GM21381 (cell line): ENCODE measurements at regions not wholly inside any gene's neighbourhood (a gene's known extent, or its start where the extent isn't known, plus 50 kb on each side); places are given as distances from the start of the nearest gene placed in this dataset.
A peak's percentile ranks its signal among the peaks of the same experiment; 100 is the strongest.

Experiments used
- ATAC-seq: cut with Tn5 transposase; IDR thresholded peaks from one replicate; pipeline ENCODE4 v1.9.1; 2021; ENCODE audit warnings: mild to moderate bottlenecking, moderate library complexity; ENCODE audit not compliant: unreplicated experiment

DNA sequence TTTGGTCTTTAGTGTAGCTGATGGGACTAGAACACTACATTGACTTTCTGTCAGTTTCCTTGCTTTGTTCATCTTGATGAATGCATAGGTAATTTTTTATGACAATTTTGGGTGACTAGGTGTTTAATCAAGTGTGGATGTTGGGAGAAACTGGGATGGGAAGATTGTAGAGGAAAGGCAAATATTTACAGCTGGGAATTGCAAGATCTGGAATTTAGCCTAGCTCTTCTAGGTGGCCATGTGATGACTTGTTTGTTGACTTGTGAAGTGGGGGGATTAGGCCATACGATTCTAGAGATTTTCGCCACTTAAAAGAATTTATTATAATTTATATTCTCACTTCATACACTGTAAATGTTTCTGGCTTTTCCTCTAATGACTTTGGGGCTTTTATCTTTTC lies 480.3 kb upstream of the GOT2 start:
- no peak for ATAC-seq

DNA sequence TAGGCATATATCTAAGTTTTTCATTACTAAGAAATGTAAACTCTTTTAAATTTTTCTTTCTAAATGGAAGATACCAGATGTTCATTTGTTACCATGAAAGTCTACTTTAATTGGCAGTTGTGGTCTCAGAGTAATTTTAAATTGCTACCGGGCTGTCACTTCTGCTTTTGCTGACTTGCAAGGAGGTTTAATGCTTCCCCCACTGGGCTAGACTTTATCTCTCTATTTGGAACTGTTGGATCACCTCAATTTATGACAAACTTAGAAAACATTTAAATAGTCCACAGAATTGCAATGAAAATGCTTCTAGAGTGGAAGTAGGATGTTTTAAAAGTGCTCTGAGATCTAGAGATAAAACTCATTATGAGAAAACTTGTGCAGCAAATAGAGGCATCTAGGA lies 479.8 kb upstream of the GOT2 start:
- no peak for ATAC-seq

DNA sequence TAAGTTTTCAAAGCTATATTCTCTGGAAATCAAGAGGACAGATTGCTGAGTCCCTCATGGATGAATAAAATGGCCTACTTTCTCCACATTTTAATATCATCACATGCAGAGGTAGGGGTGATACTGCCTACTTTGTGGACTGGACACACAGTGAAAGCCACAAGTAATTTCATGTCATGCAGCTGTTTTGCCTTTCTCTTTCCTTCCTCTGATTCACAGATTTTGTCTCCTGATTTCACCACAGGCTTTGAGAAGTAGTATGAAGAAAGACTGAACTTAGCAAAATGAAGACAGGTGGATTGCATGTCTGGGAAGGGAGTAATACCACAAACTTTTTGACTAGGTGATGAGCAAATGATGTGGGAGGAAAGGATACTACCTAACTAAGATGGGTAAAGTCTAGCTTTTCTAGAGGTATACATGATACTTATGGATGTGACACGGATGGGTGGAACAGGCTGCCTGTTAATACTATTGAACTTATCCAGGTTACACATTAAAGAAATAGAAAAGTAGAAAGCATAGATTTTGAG lies 478.4 kb upstream of the GOT2 start:
- no peak for ATAC-seq

DNA sequence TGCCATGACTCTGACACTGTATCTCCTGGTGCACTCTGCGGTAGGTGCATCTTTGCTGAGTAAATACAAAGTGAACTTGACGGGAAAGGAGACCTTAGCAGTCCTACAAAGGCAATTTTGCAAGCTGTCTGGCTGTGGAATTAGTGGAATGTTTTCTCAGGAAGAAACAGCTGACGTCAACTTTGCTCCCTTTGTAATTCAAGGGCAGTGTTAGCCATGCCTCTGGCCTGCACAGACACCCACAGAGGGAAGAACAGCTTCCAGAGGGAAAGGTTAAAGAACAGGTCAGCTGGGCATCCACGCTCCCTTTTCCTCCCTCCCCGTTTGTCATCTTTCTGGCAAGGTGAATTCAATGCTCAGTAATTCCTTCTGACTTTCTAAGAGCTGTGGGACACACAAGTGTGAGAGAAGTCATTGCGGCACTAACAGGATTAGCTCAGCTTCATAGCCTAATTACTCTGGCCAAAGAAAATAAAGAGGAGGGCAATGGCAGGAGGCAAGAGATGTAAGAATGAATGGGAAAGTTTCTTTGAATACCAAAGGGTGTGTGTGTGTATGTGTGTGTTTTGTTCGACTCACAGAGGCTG lies 476.9 kb upstream of the GOT2 start:
- ATAC-seq: no peak

DNA sequence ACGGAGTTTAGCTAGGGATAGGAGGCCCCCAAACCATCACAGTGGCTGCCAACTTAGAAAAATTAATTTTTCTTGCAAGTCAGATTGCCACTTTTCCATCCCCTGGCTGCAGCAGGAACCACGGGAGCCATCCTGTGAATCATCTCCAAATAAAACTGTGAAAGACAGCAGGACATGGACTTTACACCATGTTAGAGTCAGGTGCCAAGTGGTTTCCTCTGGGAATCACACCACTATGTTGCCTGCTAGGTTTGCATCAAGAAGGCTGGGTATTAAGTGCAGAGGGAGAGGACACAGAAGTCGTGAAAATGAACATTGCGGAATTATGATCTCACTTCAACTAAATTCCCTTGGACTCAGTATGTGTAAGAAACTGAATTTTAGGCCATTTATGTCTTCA lies 471.3 kb upstream of the GOT2 start:
- ATAC-seq: no peak

DNA sequence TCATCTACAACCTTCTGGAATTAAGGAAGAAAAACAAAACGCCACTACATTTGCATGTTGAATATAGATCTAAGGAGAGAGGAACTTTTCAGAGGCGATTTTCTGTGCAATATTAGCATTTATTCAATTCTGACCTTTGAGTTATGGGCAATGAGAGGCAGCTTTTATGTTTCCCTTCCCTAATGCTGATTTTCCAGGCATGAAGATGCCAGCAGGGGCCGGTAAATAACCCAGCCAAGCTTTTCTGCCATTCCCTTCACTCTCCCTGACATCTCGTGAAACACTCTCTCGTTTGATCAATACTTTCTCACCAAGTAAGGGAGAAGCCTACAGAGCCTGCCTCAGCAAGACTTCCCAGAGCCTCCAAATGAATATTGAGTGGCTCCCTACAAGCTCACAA lies 470.5 kb upstream of the GOT2 start:
- ATAC-seq: no peak

DNA sequence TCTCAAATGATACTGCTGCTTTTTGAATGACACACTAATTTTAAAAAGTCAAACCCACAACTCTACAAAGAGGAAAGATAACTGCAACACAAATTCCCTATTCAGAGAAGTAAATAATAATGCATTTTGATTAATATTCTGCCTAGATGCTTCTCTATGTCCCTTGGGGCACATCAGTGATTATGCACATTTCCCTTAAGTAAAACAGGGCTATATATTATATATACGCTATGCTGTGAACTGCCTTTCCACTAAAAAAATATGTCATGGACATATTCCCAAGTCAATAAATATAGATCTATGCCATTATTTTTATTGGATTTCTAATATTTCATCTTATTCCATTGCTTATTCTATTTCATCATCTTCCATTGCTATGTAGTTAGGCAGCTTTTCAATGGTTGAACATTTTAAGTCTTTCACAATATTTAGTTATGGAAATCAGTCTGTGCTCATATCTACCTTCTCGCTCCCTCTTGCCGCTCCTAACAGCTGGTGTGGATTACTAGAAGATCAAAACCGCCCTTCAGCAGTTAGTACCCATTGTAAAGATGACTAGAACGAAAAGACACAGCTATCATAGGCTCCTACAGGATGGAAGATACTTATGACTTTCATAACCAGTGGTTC lies 468.2 kb upstream of the GOT2 start:
- no peak for ATAC-seq

DNA sequence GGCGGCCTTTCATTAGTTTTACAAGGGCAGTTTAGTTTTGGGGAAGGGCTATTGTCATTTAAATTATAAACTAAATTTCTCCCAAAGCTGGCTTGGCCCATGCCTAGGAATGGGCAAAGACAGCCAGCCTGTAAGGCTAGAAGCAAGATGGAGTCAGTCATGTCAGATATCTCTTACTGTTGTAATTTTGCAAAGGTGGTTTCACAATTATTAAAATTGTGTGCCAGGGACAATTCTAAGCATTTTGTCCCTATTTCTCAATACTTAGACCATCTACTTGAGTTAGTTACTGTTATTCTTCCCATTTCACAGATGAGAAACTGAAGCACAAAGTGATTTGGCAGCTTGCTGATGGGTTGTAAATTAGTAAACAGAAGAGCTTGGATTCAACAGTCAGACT lies 467.7 kb upstream of the GOT2 start:
- no peak for ATAC-seq

DNA sequence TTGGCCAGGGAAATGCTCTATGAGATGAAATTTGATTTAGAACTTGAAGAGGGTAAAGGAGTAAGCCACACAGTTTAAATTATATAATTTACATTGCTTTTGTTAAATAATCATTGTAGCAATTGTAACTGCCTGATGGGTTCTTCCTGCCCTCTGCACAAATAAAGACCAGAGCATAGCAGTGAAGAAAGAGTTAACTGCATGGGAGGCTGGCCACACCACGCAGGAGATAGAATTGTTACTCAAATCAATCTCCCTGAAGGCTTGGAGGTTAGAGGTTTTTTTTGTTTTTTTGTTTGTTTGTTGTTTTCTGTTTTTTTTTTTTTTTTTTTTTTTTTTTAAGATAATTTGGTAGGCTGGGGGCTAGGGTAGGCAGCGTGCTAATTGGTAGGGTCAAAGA lies 467.0 kb upstream of the GOT2 start:
- ATAC-seq: no peak

DNA sequence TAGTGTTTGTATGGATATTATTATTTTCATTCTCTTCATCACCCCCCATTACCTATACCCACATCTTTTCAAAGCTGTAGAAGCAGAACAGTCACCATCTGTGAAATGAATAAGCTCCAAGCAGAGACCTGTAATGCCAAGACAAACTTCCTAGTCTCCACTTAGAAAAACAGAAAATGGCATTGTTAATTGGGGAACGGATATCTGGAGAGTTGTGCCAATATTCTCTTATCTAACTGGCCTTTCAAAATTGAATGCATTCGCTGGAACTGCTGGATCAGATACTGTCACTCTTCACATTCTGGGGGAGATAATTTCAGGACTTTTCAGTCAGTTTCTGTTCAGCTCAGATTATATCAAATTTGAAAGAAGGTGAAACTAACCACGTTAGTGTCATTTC lies 464.4 kb upstream of the GOT2 start:
- no peak for ATAC-seq

DNA sequence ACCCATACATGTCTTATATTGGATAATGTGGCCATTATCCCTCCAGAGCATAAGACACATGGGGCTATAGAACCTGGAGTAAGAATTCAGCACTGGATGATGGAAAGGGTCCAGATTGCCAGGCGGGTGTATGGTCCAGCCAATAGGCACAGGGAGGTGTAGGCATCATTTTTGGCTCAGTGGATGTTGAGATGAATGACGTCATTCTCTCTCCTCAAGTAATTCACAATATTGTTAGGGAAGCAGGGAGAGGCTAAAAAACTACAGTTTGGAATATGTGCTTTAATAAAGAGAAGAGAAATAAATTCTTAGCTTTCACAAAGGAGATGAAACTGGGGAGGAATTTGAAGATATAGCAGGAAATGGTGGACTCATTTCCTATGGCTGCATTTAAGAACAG lies 461.1 kb upstream of the GOT2 start:
- no peak for ATAC-seq

DNA sequence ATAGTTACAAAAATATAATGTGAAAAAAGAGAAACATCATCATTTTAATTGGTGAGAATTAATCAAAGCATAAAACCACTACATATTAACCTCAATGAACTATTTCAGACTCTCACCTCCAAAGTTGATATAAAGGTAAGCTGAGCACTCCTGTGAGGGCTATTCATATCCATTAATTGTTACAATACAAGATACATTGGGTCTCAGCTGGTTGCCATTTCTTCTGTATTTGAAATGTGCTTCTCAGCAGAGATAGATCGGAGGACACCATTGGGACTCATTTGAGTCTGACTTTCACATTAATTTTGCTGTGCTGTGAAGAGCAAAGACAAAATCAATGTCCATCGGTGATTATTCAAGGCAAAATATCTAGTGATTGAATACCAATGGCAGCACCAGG lies 459.5 kb upstream of the GOT2 start:
- ATAC-seq: no peak

DNA sequence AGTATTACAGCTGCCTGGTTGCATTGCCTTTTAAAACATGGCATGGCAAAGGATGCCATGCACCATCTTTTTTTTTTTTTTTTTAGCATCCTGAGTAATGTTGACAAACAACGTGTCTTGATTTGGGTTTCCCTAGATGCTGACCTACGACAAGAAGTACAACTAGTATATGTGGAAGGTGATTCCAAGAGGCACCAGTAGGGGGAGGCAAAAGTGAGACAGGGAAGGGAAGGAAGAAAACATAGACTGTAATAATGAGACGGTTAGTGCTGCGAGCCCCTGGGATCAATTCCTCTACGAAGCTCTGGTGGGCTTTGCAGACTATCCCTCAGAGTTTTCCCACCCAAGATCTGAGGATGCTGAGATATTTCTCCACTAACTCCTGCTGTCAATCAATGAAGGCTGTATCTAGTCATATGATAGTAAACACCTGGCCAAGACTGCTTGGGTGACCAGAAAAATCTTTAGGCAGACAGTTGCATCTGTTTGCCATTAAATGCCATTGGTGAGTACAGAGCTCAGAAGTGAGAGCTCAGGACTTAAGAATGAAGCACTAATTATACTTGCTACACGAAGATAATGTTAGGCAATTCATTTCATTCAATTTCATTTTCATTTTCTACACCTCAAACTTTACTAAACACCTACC lies 458.6 kb upstream of the GOT2 start:
- ATAC-seq: peak; percentile 70

DNA sequence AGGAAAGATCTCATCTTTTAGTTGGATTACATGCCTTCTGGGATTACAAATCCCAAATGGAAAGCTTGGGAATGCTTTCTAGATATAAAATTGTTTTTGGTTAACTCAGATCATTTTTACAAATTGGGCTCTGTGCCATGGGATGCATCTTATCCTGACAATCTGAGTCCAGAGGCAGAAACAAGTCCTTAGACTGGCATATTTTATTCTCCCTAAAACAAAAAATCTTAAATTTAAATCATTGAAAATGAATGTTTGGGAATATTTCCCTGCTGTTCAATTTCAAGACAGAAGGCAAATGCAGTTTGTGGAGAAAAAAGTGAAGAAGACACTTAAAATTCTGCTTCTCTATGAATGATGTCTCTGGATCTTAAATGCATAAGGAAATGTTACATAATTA lies 456.6 kb upstream of the GOT2 start:
- no peak for ATAC-seq

DNA sequence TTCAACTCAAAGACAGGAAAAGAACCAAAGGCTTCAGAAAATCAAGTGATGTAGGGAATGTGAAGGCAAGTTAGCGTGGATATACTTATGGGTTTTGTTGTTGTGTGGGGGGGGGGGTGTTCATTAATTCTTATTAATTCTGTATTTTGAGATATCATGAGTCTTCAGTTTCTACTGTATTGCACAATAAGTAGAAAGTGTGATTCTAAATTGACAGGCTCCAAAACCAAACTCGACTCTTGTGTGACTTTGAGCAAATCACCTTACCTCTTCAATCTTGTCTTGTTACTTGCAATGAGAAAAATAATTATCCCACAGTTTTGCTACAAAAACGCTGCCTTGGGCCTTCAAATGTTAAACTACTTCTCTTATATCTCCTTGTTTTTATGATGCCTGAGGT lies 453.9 kb upstream of the GOT2 start:
- no peak for ATAC-seq

DNA sequence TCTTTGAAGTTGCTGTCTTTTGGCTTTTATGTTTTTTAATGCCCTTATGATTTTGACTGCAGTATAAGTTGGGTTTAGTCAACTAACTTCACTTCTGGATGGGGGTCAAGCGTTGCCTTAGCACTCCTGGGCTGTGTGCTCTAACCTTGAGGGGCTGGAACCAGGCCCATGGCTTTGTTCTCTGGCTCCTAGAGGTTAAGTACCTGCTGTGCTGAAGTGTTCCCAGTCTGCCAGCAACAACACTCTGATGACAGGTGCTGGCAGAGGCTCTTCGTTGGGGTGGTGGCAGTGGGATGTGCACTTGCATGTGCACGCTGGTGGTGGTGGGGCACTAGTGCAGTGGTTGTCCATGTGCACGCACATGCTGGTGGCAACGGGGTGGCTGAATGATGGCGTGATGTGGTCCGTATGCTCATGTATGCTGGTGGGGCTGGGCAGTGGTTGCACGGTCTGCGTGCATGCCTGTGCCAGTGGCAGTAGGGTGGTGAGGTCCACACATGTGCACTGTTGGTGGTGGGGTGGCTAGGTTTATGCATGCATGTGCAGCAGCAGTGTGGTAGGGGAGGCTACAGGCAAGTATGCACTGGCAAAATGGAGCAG lies 447.8 kb upstream of the GOT2 start:
- no peak for ATAC-seq

DNA sequence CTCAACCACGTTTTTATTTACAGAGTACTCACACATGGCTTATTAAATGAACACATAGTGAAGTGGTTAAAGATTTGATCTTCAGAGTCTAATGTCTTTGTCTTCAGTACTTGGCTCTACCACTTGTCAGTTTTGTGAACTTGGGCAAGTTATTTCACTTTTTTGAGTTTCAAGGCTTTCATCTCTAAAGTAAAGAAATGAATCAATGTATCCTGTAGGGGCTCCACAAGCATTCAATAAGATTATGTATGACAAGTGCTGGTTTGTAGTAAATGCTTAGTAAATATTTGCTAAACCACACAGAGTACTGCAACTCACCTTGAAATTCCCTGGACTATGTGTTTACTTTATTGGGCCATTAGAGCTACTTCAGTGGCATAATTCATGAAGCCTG lies 446.0 kb upstream of the GOT2 start:
- no peak for ATAC-seq

DNA sequence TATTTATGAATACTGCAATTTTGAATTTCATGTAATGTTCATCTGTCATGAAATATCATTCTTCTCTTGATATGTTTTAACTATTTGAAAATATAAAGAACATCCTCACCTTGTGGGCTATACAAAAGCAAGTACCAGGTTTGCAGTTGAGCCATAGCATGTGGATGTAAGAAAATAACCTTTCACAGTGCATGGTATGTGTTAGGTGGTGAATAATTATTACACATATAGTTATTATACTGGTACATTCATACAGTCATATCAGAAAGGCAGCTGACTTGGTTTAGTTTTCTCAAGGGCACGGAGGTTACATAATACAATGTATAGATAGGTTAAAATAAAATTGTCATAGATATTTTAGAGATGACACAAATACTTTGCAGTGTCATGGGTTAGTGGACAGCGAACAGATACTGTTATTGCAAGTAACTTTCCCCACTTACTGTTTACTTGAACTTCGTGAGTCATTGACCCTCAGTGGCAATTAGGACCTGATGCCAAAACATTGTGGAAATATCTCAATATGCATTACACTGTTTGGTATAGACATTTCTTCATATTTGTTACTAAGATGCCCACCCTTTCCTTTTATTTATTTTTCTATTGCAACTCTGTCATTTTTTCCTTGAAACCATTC lies 445.4 kb upstream of the GOT2 start:
- no peak for ATAC-seq

DNA sequence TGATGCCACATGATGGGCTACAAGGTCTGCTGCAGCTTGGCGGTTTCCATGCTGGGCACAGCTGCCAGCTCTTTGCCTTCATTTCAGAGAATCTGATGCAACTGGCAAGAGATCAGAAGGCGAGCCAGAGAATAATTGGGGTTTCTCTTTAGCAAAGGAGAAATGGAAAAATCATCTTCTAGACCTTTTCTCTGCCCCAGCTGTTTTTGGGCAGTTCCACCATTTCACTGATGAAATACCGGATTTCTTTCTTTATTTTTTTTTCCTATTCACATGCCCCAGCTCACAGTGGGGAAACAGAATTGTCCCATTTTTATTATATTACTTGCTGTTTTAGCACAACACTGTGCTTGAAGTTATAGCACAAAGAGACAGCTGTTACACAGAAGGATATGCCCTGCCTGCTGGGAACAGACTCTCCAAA lies 439.3 kb upstream of the GOT2 start:
- no peak for ATAC-seq

DNA sequence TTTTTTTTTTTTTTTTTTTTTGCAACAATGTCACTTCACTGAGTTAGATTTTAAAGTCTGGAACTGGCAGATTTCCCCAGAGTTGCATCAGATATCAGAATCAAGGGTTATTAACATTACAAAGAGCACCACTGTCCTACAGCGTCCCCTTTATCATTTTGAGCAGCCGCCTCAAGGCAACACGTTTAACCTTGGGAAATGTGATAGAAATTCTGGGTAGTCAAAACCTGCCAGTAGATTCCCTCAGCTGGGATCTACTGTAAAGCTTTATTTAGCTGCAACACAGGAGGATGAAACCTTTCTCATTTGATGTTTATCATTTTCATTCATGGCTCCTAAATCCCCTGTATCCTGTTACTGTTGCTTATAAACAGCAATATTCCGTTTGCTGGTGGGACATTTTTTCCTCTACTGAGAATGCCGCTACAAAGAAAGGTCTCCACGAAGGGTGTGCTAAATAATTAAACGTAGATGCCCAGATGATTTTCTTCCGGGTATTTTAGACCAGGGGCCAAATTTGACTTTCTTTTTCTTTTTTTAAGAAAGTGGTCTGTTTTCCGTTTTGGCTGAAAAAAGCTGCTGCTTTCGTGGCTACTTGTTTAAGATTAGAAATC lies 436.1 kb upstream of the GOT2 start:
- no peak for ATAC-seq

DNA sequence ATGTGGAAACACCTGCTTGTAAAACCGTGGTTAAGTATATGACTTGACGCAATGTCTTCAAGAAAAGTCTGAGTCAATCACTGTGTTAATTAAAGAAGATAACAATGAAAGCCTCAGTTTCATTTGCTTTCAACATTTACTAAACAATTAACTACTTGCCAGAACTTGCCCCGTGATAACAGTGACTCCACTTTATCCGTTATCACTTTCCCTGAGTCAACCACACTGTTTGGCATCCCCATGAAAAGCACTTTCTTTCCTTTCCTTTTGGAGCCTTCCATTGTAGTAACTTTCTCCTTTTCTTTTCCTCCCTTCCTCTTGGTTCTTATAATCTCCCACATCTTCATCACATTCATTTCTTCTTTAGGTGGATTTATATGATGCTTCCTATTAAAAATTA lies 435.1 kb upstream of the GOT2 start:
- no peak for ATAC-seq
